ENCODE measurements at regions not wholly inside any gene's neighbourhood (a gene's known extent, or its start where the extent isn't known, plus 50 kb on each side); places are given as distances from the start of the nearest gene placed in this dataset.

DNA sequence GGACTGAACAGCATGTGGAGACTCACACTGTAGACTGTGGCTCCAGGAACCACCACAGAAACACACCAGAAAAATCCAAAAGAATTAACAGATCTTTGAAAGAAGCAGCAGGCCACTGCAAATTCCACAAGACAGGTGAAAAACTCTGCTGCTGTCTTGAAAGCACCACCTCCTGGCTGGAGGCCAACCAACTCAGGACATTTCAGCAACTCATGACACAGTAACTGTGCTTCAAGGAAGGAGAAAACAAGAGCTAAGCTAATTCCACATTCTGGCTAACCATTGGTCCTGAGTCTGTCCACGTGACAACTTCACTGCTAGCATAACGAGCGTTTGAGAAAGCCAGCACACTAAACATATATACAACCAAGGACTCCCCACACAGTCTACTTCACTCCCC, 625.1 kb downstream of the PRELID2 start:
- 89% methylated on average over 3 of the region's 3 CpGs for WGBS (ENCODE audit: insufficient coverage)

DNA sequence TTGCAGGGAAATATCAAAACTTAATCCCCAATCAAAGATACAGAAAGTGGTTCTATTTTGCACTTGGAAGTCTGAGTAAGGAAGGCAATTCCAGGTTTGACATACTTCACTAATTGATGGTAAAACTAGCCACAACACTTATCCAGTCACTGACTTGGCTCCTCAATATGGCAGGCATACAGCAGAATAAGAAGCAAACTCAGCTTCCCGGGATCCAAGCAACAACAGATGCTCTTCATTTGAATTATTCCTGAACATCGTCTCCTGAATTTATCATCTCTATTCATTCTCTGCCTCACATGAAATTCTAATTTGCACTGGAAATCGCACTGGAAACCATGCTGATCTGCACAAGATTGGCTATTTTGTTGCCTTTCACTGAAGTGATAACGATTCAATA, 629.6 kb downstream of the PRELID2 start:
- 41% methylated on average over 3 of the region's 4 CpGs for WGBS (ENCODE audit: insufficient coverage)
- Histone ChIP-seq H3K27ac (ENCODE audit: low read length) (no peak overlapping the region), H3K36me3 (ENCODE audit: control insufficient read depth, insufficient read depth, low read length) (no peaks in the 10 kb centered on the region), H3K27me3 (ENCODE audit: control insufficient read depth, insufficient read depth, low read length) (no peaks in the 10 kb centered on the region), H3K4me3 (ENCODE audit: low read length) (no peak overlapping the region), H3K9me3 (replicated peaks; ENCODE audit: control insufficient read depth, low read depth, low read length) (no peaks in the 10 kb centered on the region), H3K4me1 (ENCODE audit: control insufficient read depth, insufficient read depth, low read length) (no peaks in the 10 kb centered on the region)
- no peak for DNase-seq

More for the DNA sequence above, 625.1 kb downstream of the PRELID2 start:
- H3K27me3 ChIP-seq (ENCODE audit: control insufficient read depth, insufficient read depth, low read length) = no peaks in the 10 kb centered on the region
- H3K27ac ChIP-seq (ENCODE audit: low read length) = no peak overlapping the region
- no peaks in the 10 kb centered on the region for H3K9me3 ChIP-seq (replicated peaks; ENCODE audit: control insufficient read depth, low read depth, low read length)
- no peaks in the 10 kb centered on the region for H3K4me1 ChIP-seq (ENCODE audit: control insufficient read depth, insufficient read depth, low read length)
- H3K36me3 ChIP-seq (ENCODE audit: control insufficient read depth, insufficient read depth, low read length) = no peaks in the 10 kb centered on the region
- DNase-seq = no peak
- no peak overlapping the region for H3K4me3 ChIP-seq (ENCODE audit: low read length)

DNA sequence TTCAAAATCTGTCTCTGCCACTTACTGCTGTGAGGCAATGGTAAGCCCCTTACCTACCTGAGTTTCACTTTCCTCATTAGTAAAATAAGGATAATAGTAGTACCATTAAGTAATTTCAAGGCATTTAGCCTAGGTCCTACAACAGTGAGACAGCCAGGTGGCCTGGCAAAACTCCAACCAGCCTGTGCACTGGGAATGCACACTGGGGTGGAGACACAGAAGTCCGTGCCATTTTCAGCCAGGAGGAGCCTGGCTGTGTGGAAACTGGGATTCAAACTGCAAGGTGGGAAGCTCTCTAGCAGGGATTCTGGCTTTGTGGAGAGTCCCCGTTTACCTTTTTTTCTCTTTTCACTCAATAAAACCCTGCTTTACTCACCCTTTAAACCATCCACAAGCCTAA, 630.4 kb downstream of the PRELID2 start:
- H3K27ac ChIP-seq (ENCODE audit: low read length) = no peak overlapping the region
- no peaks in the 10 kb centered on the region for H3K27me3 ChIP-seq (ENCODE audit: control insufficient read depth, insufficient read depth, low read length)
- no peaks in the 10 kb centered on the region for H3K9me3 ChIP-seq (replicated peaks; ENCODE audit: control insufficient read depth, low read depth, low read length)
- H3K4me3 ChIP-seq (ENCODE audit: low read length) = no peak overlapping the region
- H3K4me1 ChIP-seq (ENCODE audit: control insufficient read depth, insufficient read depth, low read length) = no peaks in the 10 kb centered on the region
- WGBS (ENCODE audit: insufficient coverage) = no CpG with 5 or more reads among the region's 2 CpGs
- no peak for DNase-seq
- H3K36me3 ChIP-seq (ENCODE audit: control insufficient read depth, insufficient read depth, low read length) = no peaks in the 10 kb centered on the region

DNA sequence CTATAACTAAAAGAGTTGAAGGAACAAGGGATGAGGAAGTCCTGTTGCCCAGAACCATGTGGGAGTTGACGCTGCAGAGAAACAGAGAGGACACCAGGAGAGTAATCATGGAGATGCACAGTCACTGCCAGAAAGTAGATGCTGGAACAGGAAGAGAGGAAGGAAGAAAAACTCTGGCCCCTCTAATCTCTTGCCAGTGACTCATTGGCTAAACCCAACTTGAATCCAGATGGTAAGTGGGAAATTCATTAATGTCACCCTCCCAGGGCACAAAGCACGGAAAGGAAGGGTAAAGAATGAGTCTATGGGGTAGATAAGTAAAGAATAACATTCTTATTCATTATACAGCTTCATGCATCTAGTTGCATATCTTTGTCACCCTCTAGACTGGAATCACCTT, 631.9 kb downstream of the PRELID2 start:
- H3K27me3 ChIP-seq (ENCODE audit: control insufficient read depth, insufficient read depth, low read length) = no peaks in the 10 kb centered on the region
- 50% methylated on average over 1 of the region's 2 CpGs for WGBS (ENCODE audit: insufficient coverage)
- DNase-seq = no peak
- no peak overlapping the region for H3K4me3 ChIP-seq (ENCODE audit: low read length)
- H3K4me1 ChIP-seq (ENCODE audit: control insufficient read depth, insufficient read depth, low read length) = no peaks in the 10 kb centered on the region
- no peak overlapping the region for H3K27ac ChIP-seq (ENCODE audit: low read length)
- H3K36me3 ChIP-seq (ENCODE audit: control insufficient read depth, insufficient read depth, low read length) = no peaks in the 10 kb centered on the region
- no peaks in the 10 kb centered on the region for H3K9me3 ChIP-seq (replicated peaks; ENCODE audit: control insufficient read depth, low read depth, low read length)

DNA sequence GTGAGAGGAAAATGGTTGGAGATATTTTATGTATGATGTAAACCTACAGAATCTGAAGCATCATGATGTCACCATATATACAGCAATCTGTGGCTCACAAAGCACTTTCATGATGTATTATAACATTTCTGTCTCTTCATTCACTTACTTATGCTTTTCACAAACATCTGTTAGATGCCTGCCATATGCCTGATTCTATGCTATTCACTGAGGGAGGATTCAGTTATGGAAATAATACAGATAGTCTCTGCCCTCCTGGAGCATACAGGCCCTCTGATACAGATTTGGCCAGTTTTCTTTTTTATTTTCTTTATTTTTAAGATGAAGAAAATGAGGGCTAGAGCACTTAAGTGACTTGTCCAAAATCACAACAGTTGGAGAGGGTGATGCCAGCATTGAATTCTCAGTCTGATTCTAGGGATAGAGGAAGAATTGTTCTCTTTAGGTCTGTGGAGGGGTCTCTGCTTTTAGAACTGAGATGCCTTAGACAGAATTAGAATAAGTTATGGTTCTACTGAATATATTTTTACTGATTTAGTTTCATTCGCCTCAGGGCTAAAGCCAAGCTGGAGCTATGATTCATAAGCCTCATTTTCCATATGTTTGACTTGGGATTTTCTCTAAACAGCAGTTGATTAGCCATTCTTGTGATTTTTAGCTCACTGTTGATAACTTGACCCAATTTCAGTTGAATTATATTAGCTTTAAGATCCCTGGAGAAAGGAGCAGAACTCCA, 636.4 kb downstream of the PRELID2 start:
- Histone ChIP-seq H3K36me3 (ENCODE audit: control insufficient read depth, insufficient read depth, low read length) (no peaks in the 10 kb centered on the region), H3K4me1 (ENCODE audit: control insufficient read depth, insufficient read depth, low read length) (no peaks in the 10 kb centered on the region), H3K27ac (ENCODE audit: low read length) (no peak overlapping the region), H3K9me3 (replicated peaks; ENCODE audit: control insufficient read depth, low read depth, low read length) (no peaks in the 10 kb centered on the region), H3K4me3 (ENCODE audit: low read length) (no peak overlapping the region), H3K27me3 (ENCODE audit: control insufficient read depth, insufficient read depth, low read length) (no peaks in the 10 kb centered on the region)
- 80% methylated on average over 1 of the region's 1 CpG for WGBS (ENCODE audit: insufficient coverage)
- DNase-seq = no peak

DNA sequence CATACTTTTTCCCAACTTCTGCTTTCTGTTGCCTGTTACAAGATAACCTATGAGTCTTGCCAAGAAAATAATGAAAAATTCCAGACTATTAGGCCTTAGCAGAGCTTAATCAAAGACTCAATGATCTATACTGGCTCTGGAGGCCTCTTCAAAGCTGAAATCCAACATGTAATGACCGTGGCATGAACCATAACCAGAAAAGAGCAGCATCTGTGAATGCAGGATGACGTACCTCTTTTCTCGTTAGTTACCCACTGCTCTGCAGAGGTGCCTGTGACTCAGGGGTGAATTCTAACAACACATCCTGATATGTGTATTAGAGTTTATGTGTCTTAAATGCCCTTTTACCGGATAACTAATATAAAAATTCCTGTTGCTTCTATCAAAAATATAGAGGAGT, 645.4 kb downstream of the PRELID2 start:
- Histone ChIP-seq H3K9me3 (replicated peaks; ENCODE audit: control insufficient read depth, low read depth, low read length) (no peaks in the 10 kb centered on the region), H3K36me3 (ENCODE audit: control insufficient read depth, insufficient read depth, low read length) (no peaks in the 10 kb centered on the region), H3K4me3 (ENCODE audit: low read length) (no peak overlapping the region), H3K4me1 (ENCODE audit: control insufficient read depth, insufficient read depth, low read length) (no peaks in the 10 kb centered on the region), H3K27me3 (ENCODE audit: control insufficient read depth, insufficient read depth, low read length) (no peaks in the 10 kb centered on the region), H3K27ac (ENCODE audit: low read length) (no peak overlapping the region)
- WGBS (ENCODE audit: insufficient coverage) = 75% methylated on average over 1 of the region's 4 CpGs
- no peak for DNase-seq

DNA sequence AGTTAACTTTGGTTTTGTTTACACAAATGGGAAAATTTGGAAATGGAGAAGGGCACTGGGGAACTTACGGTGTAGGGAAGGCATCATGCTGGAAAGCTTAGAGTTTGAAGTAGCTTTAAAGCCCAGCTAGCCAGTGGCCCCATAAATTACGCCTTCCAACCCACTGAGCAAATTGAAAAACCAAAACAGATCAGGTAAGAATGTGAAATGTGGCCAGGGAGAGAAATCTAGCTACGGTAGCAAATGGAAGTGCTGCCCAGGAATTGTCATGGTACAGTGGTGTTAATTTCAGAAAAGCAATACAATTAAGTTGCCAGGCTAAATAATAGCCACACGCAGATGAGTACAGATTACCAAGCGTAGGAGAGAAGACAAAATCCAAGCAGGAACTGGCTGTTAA, 654.8 kb downstream of the PRELID2 start:
- Histone ChIP-seq H3K27ac (ENCODE audit: low read length) (no peak overlapping the region), H3K9me3 (replicated peaks; ENCODE audit: control insufficient read depth, low read depth, low read length) (no peaks in the 10 kb centered on the region), H3K4me1 (ENCODE audit: control insufficient read depth, insufficient read depth, low read length) (no peaks in the 10 kb centered on the region), H3K36me3 (ENCODE audit: control insufficient read depth, insufficient read depth, low read length) (no peaks in the 10 kb centered on the region), H3K4me3 (ENCODE audit: low read length) (no peak overlapping the region), H3K27me3 (ENCODE audit: control insufficient read depth, insufficient read depth, low read length) (no peaks in the 10 kb centered on the region)
- no peak for DNase-seq
- 72% methylated on average over 4 of the region's 5 CpGs for WGBS (ENCODE audit: insufficient coverage)

DNA sequence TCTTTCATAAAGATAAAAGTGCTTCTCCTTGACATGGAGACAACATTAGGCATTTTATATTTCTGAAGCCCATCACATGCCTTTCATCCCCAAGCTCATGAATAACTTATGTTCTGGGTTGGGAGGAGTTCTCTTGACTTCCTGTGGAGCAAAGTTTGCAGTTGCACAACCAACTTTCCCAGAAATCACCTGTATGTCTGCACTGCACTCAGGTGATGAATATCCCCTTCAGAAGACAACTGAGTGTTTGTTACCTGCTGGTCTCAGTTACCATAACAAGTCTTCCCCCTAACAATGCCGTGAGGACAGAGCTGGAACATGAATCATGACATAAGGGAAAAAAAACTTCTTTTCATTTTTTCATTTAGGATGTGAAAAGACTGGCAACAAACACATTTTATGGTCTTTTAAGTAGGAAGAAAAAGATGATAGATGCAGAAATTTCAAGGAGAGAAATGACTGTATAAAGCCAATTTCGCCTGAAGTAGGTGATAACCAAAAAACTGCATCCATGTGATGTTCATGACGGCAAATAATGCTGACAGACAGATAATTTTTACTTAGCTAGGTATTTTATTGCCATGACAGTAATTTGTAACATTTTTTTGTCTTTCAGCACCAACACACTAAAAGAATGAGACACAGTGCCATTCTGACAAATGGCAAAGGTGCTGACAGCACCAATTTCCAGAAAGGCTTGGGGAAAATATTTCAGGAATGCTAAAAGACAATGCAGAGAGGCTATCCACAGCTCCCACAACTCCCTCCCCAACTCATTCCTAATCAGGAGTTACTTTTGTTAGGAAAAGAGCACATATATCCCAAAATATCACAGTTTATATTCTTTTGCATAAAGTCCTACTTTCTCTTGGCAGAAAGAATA, 656.3 kb downstream of the PRELID2 start:
- no peaks in the 10 kb centered on the region for H3K36me3 ChIP-seq (ENCODE audit: control insufficient read depth, insufficient read depth, low read length)
- no peak for DNase-seq
- H3K27me3 ChIP-seq (ENCODE audit: control insufficient read depth, insufficient read depth, low read length) = no peaks in the 10 kb centered on the region
- no peak overlapping the region for H3K4me3 ChIP-seq (ENCODE audit: low read length)
- no peaks in the 10 kb centered on the region for H3K9me3 ChIP-seq (replicated peaks; ENCODE audit: control insufficient read depth, low read depth, low read length)
- no peaks in the 10 kb centered on the region for H3K4me1 ChIP-seq (ENCODE audit: control insufficient read depth, insufficient read depth, low read length)
- H3K27ac ChIP-seq (ENCODE audit: low read length) = no peak overlapping the region
- 80% methylated on average over 1 of the region's 3 CpGs for WGBS (ENCODE audit: insufficient coverage)

DNA sequence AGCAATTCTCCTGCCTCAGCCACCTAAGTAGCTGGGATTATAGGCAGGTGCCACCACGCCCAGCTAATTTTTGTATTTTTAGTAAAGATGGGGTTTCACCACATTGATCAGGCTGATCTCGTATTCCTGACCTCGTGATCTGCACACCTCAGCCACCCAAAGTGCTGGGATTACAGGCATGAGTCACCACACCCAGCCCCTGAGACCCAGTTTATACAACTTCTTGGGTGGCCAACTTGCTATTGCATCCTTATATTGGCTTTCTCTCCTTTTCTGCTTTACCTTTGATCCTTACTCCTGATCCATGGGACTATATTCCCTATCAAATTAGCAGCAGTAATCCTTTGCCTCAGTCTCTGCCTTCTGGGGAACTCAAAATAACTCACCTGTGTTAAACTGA, 659.1 kb downstream of the PRELID2 start:
- no peaks in the 10 kb centered on the region for H3K4me1 ChIP-seq (ENCODE audit: control insufficient read depth, insufficient read depth, low read length)
- no peak for DNase-seq
- no peaks in the 10 kb centered on the region for H3K27me3 ChIP-seq (ENCODE audit: control insufficient read depth, insufficient read depth, low read length)
- H3K4me3 ChIP-seq (ENCODE audit: low read length) = no peak overlapping the region
- no peak overlapping the region for H3K27ac ChIP-seq (ENCODE audit: low read length)
- WGBS (ENCODE audit: insufficient coverage) = 75% methylated on average over 2 of the region's 3 CpGs
- H3K9me3 ChIP-seq (replicated peaks; ENCODE audit: control insufficient read depth, low read depth, low read length) = no peaks in the 10 kb centered on the region
- H3K36me3 ChIP-seq (ENCODE audit: control insufficient read depth, insufficient read depth, low read length) = no peaks in the 10 kb centered on the region

DNA sequence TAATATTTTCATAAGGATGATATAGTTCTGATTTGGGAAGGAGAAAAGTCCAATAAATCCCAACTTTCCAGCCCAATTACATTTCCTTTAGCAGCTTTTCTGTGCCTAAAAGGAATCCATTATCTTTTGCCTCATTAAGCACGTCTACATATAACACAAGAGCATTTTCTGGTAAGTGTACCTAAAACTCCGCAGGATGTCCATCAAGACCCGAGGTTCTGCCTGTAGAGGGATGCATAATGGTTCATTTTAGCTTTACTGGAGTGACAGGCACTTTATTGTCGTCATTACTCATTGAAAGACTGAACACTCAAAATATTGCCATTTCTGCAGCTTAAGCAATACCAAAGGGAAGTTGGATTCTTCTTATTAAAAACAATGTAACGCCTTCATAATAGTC, 669.0 kb downstream of the PRELID2 start:
- DNase-seq = no peak
- no peak overlapping the region for H3K27ac ChIP-seq (ENCODE audit: low read length)
- H3K27me3 ChIP-seq (ENCODE audit: control insufficient read depth, insufficient read depth, low read length) = no peaks in the 10 kb centered on the region
- no peak overlapping the region for H3K4me3 ChIP-seq (ENCODE audit: low read length)
- H3K9me3 ChIP-seq (replicated peaks; ENCODE audit: control insufficient read depth, low read depth, low read length) = no peaks in the 10 kb centered on the region
- H3K4me1 ChIP-seq (ENCODE audit: control insufficient read depth, insufficient read depth, low read length) = no peaks in the 10 kb centered on the region
- WGBS (ENCODE audit: insufficient coverage) = no CpG with 5 or more reads among the region's 5 CpGs
- H3K36me3 ChIP-seq (ENCODE audit: control insufficient read depth, insufficient read depth, low read length) = no peaks in the 10 kb centered on the region
